Peyer's patch (tissue), 4 donors: ENCODE measurements at regions not wholly inside any gene's neighbourhood (a gene's known extent, or its start where the extent isn't known, plus 50 kb on each side); places are given as distances from the start of the nearest gene placed in this dataset.

Experiments
- POLR2A ChIP-seq, 2 donors: fragments of 450-650 bp; IDR thresholded peaks; one replicate each; pipeline ENCODE4 v1.5.1; 2017; ENCODE audit warnings: antibody characterized with exemption in 2 of 2, mild to moderate bottlenecking in 2 of 2, moderate library complexity in 2 of 2
- TF ChIP-seq, protein P1 (sequence below), 6 experiments: fragments of 450-650 bp in 4 of 6; fragments of 200-600 bp in 2 of 6; sonication (generic) in 1 of 6; IDR thresholded peaks; one replicate each; pipeline ENCODE4 v1.5.1; 2017 to 2019; ENCODE audit warnings: antibody characterized with exemption in 6 of 6, mild to moderate bottlenecking in 3 of 6, moderate library complexity in 1 of 6

DNA sequence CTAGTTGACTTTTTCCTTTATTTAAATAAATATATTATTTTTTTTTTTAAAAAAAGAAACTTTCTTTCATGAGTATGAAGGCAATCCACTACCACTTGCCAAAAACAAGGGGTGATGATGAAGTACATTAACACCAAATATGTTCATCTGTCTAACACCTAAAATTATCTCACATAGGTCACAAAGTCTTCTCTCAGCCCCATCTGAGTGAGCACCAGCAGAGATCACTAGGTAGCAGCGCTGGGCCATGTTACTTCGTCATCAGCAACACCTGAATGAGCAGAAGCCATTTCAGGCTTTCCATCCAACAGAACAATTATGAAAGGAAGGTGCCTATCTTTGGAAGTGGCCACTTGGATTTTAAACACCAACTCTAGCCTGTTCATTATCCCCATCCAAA is 811.6 kb upstream of the AMELY start:
- TF ChIP-seq POLR2A (IDR thresholded peaks at IDR 0.05): no peak
- TF ChIP-seq, protein P1, sequence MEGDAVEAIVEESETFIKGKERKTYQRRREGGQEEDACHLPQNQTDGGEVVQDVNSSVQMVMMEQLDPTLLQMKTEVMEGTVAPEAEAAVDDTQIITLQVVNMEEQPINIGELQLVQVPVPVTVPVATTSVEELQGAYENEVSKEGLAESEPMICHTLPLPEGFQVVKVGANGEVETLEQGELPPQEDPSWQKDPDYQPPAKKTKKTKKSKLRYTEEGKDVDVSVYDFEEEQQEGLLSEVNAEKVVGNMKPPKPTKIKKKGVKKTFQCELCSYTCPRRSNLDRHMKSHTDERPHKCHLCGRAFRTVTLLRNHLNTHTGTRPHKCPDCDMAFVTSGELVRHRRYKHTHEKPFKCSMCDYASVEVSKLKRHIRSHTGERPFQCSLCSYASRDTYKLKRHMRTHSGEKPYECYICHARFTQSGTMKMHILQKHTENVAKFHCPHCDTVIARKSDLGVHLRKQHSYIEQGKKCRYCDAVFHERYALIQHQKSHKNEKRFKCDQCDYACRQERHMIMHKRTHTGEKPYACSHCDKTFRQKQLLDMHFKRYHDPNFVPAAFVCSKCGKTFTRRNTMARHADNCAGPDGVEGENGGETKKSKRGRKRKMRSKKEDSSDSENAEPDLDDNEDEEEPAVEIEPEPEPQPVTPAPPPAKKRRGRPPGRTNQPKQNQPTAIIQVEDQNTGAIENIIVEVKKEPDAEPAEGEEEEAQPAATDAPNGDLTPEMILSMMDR (IDR thresholded peaks at IDR 0.05): no peak
